RWPE1 (cell line): ENCODE measurements at regions not wholly inside any gene's neighbourhood (a gene's known extent, or its start where the extent isn't known, plus 50 kb on each side); places are given as distances from the start of the nearest gene placed in this dataset.

Experiments used
- CTCF ChIA-PET: fragments of 350-600 bp; sonication (Branson Sonifier 250); formaldehyde crosslinking; extraction: SDS; loops from one replicate; lab custom pipeline; 2021; lab: Yijun Ruan, JAX
- POLR2A ChIA-PET: fragments of 400-600 bp; formaldehyde crosslinking; extraction: SDS; loops from one replicate; lab custom pipeline; 2020; ENCODE audit warnings: antibody characterized with exemption; ENCODE audit not compliant: low non-redundant PET; lab: Yijun Ruan, JAX
- DNase-seq: peaks from one replicate; pipeline ENCODE4 v3.0.0; 2012; ENCODE audit warnings: low spot score
- H3K27ac ChIP-seq: fragments of 450-650 bp; 2 replicates; pipeline ENCODE4 v1.5.1; 2017
- TF ChIP-seq, protein P1 (sequence below): fragments of 450-650 bp; conservative IDR thresholded peaks from 2 replicates; pipeline ENCODE4 v1.5.1; 2017; ENCODE audit warnings: low read depth, mild to moderate bottlenecking

GRCh38 chr3:95028688-95029087 is 965.8 kb downstream of the NSUN3 start:
- no peak overlapping the region for H3K27ac ChIP-seq
- POLR2A ChIA-PET: no interaction called here
- TF ChIP-seq, protein P1, sequence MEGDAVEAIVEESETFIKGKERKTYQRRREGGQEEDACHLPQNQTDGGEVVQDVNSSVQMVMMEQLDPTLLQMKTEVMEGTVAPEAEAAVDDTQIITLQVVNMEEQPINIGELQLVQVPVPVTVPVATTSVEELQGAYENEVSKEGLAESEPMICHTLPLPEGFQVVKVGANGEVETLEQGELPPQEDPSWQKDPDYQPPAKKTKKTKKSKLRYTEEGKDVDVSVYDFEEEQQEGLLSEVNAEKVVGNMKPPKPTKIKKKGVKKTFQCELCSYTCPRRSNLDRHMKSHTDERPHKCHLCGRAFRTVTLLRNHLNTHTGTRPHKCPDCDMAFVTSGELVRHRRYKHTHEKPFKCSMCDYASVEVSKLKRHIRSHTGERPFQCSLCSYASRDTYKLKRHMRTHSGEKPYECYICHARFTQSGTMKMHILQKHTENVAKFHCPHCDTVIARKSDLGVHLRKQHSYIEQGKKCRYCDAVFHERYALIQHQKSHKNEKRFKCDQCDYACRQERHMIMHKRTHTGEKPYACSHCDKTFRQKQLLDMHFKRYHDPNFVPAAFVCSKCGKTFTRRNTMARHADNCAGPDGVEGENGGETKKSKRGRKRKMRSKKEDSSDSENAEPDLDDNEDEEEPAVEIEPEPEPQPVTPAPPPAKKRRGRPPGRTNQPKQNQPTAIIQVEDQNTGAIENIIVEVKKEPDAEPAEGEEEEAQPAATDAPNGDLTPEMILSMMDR: no peak
- no peak for DNase-seq
- CTCF ChIA-PET: no interaction called here

DNA sequence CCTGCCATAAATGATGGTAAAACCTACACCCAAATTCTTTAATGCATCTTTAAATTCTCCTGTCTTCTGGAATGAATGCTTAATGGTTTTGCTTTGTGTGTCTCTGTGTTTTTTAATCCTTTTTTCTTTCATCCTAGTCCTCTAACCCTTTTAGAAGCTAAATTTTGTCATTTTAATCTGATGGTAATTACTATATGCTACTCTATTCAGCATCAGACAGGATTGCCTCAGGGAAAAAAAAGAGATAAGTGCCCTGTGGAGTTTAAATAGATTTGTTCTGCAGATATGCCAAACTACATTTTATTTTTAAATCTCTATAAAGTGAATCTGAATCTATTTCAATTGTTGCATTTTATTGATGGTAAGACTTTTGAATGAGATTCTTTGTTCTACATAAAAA is 966.8 kb downstream of the NSUN3 start:
- no peak for DNase-seq
- ChIA-PET CTCF (no interaction called here), POLR2A (no interaction called here)
- H3K27ac ChIP-seq: no peak overlapping the region
- TF ChIP-seq, protein P1: no peak

GRCh38 chr3:95036526-95037021 is 973.7 kb downstream of the NSUN3 start:
- DNase-seq: no peak
- CTCF ChIA-PET: no interaction called here
- TF ChIP-seq, protein P1: no peak
- H3K27ac ChIP-seq: no peak overlapping the region
- POLR2A ChIA-PET: no interaction called here

DNA sequence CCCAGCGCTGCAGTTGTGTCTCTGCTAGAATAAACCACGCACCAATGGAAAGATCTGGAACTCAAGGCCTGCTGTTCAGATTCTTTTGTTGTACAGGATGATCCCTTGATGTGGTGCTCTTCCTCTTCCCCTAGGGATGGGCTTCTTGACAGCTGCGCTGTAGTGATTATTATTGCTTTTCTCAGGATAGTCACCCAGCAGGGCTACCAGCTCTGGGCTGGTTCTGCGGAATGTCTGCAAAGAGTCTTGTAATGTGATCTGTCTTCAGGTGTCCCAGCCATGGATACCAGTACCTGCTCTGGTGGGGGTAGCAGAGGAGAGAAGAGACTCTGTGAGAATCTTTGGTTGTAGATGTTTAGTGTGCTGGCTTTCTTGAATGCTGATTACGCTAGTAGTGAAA is 974.2 kb downstream of the NSUN3 start:
- H3K27ac ChIP-seq: no peak overlapping the region
- ChIA-PET POLR2A (no interaction called here), CTCF (no interaction called here)
- DNase-seq: no peak
- TF ChIP-seq, protein P1: no peak

- CTCF ChIA-PET: interaction anchor here (0.6 kb wide), 1 partner anchor 889 kb away, joined by 3 read pairs; no protein-coding TSS in a partner anchor
- TF ChIP-seq, protein P1: no peak
- no peak overlapping the region for H3K27ac ChIP-seq
- no peak for DNase-seq
- POLR2A ChIA-PET: no interaction called here
These were observed 975.1 kb downstream of the NSUN3 start for GRCh38 chr3:95037927-95038326.

DNA sequence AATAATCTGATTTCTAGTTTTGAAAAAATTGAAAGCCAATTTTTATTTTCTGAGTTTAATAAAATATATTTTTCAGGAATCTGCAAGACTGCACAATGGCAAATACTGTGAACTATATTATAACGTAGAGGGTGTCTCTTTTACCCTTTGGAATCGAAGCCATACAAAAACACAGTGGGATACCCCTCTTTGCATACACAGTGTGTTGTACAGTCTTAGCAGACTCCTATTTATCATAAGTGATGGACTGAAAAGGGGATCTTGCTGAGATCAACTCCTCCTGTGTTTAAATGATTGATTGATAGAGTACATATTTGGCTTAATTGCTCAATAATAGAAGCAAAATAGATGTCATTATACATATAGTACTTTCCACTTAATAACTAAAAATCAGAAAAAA is 981.2 kb downstream of the NSUN3 start:
- no peak for DNase-seq
- ChIA-PET CTCF (no interaction called here), POLR2A (no interaction called here)
- no peak overlapping the region for H3K27ac ChIP-seq
- TF ChIP-seq, protein P1: no peak

GRCh38 chr3:95048564-95048963 is 985.7 kb downstream of the NSUN3 start:
- ChIA-PET POLR2A (no interaction called here), CTCF (interaction anchor here (0.6 kb wide), 1 partner anchor 90 kb away, joined by 3 read pairs; no protein-coding TSS in a partner anchor)
- DNase-seq: no peak
- no peak overlapping the region for H3K27ac ChIP-seq
- TF ChIP-seq, protein P1: no peak
